ENCODE measurements at regions not wholly inside any gene's neighbourhood (a gene's known extent, or its start where the extent isn't known, plus 50 kb on each side); places are given as distances from the start of the nearest gene placed in this dataset.

DNA sequence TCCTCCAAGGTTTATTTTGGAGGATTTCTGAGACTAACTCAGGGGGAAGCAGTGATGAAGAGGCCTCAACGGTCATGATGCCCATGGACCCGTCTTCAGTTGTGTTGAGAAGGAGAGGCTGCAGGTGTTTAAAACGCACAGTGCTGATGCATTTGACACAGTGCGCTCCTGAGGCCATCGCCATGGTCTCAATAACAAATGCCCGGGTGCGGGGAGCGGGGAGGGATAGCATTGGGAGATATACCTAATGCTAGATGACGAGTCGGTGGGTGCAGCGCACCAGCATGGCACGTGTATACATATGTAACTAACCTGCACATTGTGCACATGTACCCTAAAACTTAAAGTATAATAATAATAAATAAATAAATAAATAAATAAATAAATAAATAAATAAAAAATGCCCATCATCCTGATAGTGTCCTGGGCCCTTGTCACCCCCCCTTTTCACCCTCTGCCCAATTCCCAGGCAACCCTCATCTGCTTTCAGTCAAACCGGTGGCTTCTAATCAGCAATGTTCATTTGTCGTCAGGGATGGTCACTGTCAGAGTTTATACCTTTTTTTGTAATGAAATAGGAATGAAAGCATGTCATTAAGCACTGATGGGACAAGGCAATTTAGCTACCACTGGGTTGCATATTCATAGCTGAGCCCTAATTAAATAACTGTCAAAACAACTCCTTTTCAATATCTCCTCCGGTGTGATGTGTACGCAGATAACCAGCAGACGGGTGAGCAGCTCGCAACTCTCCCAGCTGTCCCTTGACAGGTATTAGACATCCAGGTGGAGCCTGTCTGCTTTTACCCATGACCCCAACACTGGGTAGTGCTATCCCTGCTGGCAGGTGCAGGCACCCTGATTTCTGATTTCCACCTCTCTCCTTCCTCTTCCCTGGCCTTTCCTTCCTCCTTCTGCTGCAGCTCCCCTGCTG lies 95.9 kb downstream of the KCNF1 start:
- no peaks in the 10 kb centered on the region for H3K9me3 ChIP-seq (ENCODE audit: severe bottlenecking)
- no peak overlapping the region for H3K27ac ChIP-seq (ENCODE audit: poor library complexity, severe bottlenecking)
- ATAC-seq (ENCODE audit: low read depth) (no peak), DNase-seq (ENCODE audit: low spot score) (no peak)
- TF ChIP-seq CTCF (IDR thresholded peaks at IDR 0.05; ENCODE audit: poor library complexity, severe bottlenecking): no peak
- peaks cover 10% of the 10 kb centered on the region for H3K4me1 ChIP-seq (ENCODE audit: insufficient read depth, poor library complexity, severe bottlenecking)
- H3K4me3 ChIP-seq (ENCODE audit: severe bottlenecking): no peak overlapping the region
- no peaks in the 10 kb centered on the region for H3K27me3 ChIP-seq (ENCODE audit: insufficient read depth, poor library complexity, severe bottlenecking)
- H3K36me3 ChIP-seq (ENCODE audit: low read depth): no peaks in the 10 kb centered on the region

- Histone ChIP-seq H3K9me3 (ENCODE audit: severe bottlenecking) (no peaks in the 10 kb centered on the region), H3K4me3 (ENCODE audit: severe bottlenecking) (no peak overlapping the region), H3K4me1 (ENCODE audit: insufficient read depth, poor library complexity, severe bottlenecking) (peaks cover 9% of the 10 kb centered on the region), H3K27ac (ENCODE audit: poor library complexity, severe bottlenecking) (no peak overlapping the region), H3K27me3 (ENCODE audit: insufficient read depth, poor library complexity, severe bottlenecking) (no peaks in the 10 kb centered on the region), H3K36me3 (ENCODE audit: low read depth) (no peaks in the 10 kb centered on the region)
- ATAC-seq (ENCODE audit: low read depth) (no peak), DNase-seq (ENCODE audit: low spot score) (no peak)
- no peak for TF ChIP-seq CTCF (IDR thresholded peaks at IDR 0.05; ENCODE audit: poor library complexity, severe bottlenecking)
Observed at GRCh38 chr2:11008773-11009172, 97.0 kb downstream of the KCNF1 start.

- DNase-seq (ENCODE audit: low spot score) (no peak), ATAC-seq (ENCODE audit: low read depth) (no peak)
- H3K4me3 ChIP-seq (ENCODE audit: severe bottlenecking): no peak overlapping the region
- H3K36me3 ChIP-seq (ENCODE audit: low read depth): no peaks in the 10 kb centered on the region
- no peak overlapping the region for H3K27ac ChIP-seq (ENCODE audit: poor library complexity, severe bottlenecking)
- no peaks in the 10 kb centered on the region for H3K9me3 ChIP-seq (ENCODE audit: severe bottlenecking)
- peaks cover 2% of the 10 kb centered on the region for H3K27me3 ChIP-seq (ENCODE audit: insufficient read depth, poor library complexity, severe bottlenecking)
- peaks cover 5% of the 10 kb centered on the region for H3K4me1 ChIP-seq (ENCODE audit: insufficient read depth, poor library complexity, severe bottlenecking)
- no peak for TF ChIP-seq CTCF (IDR thresholded peaks at IDR 0.05; ENCODE audit: poor library complexity, severe bottlenecking)
Observed at GRCh38 chr2:11009176-11009575, 97.4 kb downstream of the KCNF1 start.

- no peaks in the 10 kb centered on the region for H3K9me3 ChIP-seq (ENCODE audit: severe bottlenecking)
- H3K4me1 ChIP-seq (ENCODE audit: insufficient read depth, poor library complexity, severe bottlenecking): no peaks in the 10 kb centered on the region
- TF ChIP-seq CTCF (IDR thresholded peaks at IDR 0.05; ENCODE audit: poor library complexity, severe bottlenecking): no peak
- no peaks in the 10 kb centered on the region for H3K36me3 ChIP-seq (ENCODE audit: low read depth)
- peaks cover 6% of the 10 kb centered on the region for H3K27me3 ChIP-seq (ENCODE audit: insufficient read depth, poor library complexity, severe bottlenecking)
- DNase-seq (ENCODE audit: low spot score) (no peak), ATAC-seq (ENCODE audit: low read depth) (no peak)
- no peak overlapping the region for H3K4me3 ChIP-seq (ENCODE audit: severe bottlenecking)
- no peak overlapping the region for H3K27ac ChIP-seq (ENCODE audit: poor library complexity, severe bottlenecking)
Observed at GRCh38 chr2:11009891-11010290, 98.2 kb downstream of the KCNF1 start.

GRCh38 chr2:11011359-11011758 lies 99.6 kb downstream of the KCNF1 start:
- H3K4me3 ChIP-seq (ENCODE audit: severe bottlenecking): no peak overlapping the region
- no peak for DNase-seq (ENCODE audit: low spot score)
- H3K36me3 ChIP-seq (ENCODE audit: low read depth): no peaks in the 10 kb centered on the region
- no peaks in the 10 kb centered on the region for H3K4me1 ChIP-seq (ENCODE audit: insufficient read depth, poor library complexity, severe bottlenecking)
- H3K27me3 ChIP-seq (ENCODE audit: insufficient read depth, poor library complexity, severe bottlenecking): peaks cover 12% of the 10 kb centered on the region
- no peaks in the 10 kb centered on the region for H3K9me3 ChIP-seq (ENCODE audit: severe bottlenecking)
- no peak overlapping the region for H3K27ac ChIP-seq (ENCODE audit: poor library complexity, severe bottlenecking)
- no peak for ATAC-seq (ENCODE audit: low read depth)
- TF ChIP-seq CTCF (IDR thresholded peaks at IDR 0.05; ENCODE audit: poor library complexity, severe bottlenecking): no peak

Data from RWPE2 (cell line).